ENCODE measurements at regions not wholly inside any gene's neighbourhood (a gene's known extent, or its start where the extent isn't known, plus 50 kb on each side); places are given as distances from the start of the nearest gene placed in this dataset.

DNA sequence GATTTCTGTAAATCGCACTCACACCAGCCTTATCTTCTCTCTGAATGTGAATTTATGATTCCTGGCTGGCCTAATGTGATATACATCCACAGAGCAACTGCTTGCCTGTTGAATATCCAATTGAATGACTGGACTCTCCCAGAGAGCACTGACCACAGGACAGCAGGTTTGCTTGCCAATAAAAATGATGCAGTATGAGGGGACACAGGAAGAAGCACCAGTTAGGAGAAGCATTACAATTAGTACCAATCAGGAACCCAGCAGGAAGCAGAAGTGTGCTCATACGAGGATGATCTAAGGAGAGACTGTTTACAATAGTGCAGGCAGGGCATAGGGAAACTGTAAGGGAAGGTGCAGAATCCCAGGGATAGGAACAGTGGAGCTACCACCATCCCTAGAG, 127.2 kb upstream of the ZNF366 start:
- ChIA-PET POLR2A (ENCODE audit: unreplicated experiment) (interaction anchor here (0.6 kb wide), 1 partner anchor 84 kb away, joined by 20 read pairs; no protein-coding TSS in a partner anchor), CTCF (no interaction called here)
- no peaks in the 10 kb centered on the region for H4K20me1 ChIP-seq (ENCODE audit: low read length)
- H2AFZ ChIP-seq (ENCODE audit: low read length), result peak overlapping the region; percentile 18; the same call in 1 of the 2 replicates
- H3K27ac ChIP-seq (ENCODE audit: low read length), result no peak overlapping the region
- DNase-seq, result no peak
- peaks cover 5% of the 10 kb centered on the region; the same call in 1 of the 2 replicates for H3K4me1 ChIP-seq (ENCODE audit: insufficient read depth, low read length)
- H3K9me3 ChIP-seq (ENCODE audit: low read length), result no peaks in the 10 kb centered on the region
- H3K79me2 ChIP-seq (ENCODE audit: low read length), result no peaks in the 10 kb centered on the region
- H3F3A ChIP-seq (ENCODE audit: low read length, unreplicated experiment), result no peaks in the 10 kb centered on the region
- H3K4me3 ChIP-seq (ENCODE audit: low read length), result no peak overlapping the region
- no peak overlapping the region for H3K9ac ChIP-seq (ENCODE audit: low read length)
- H3K4me2 ChIP-seq (ENCODE audit: low read length), result no peak overlapping the region
- intact Hi-C loops (cut with micrococcal nuclease), result no loop called here
- ATAC-seq, result peak; percentile 31; the same call in 1 of the 2 replicates
- no peaks in the 10 kb centered on the region for H3K9me2 ChIP-seq (replicated peaks; ENCODE audit: low read length)
- no peaks in the 10 kb centered on the region for H3K36me3 ChIP-seq (ENCODE audit: low read depth, low read length)
- TF ChIP-seq, protein P1, sequence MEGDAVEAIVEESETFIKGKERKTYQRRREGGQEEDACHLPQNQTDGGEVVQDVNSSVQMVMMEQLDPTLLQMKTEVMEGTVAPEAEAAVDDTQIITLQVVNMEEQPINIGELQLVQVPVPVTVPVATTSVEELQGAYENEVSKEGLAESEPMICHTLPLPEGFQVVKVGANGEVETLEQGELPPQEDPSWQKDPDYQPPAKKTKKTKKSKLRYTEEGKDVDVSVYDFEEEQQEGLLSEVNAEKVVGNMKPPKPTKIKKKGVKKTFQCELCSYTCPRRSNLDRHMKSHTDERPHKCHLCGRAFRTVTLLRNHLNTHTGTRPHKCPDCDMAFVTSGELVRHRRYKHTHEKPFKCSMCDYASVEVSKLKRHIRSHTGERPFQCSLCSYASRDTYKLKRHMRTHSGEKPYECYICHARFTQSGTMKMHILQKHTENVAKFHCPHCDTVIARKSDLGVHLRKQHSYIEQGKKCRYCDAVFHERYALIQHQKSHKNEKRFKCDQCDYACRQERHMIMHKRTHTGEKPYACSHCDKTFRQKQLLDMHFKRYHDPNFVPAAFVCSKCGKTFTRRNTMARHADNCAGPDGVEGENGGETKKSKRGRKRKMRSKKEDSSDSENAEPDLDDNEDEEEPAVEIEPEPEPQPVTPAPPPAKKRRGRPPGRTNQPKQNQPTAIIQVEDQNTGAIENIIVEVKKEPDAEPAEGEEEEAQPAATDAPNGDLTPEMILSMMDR (conservative IDR thresholded peaks at IDR 0.05; ENCODE audit: low read depth, low read length), result no peak
- TF ChIP-seq EZH2phosphoT487 (IDR thresholded peaks at IDR 0.05; ENCODE audit: borderline replicate concordance, low read length), result no peak
- no peak for TF ChIP-seq EZH2 (IDR thresholded peaks at IDR 0.05; ENCODE audit: low read length, unreplicated experiment)
- H3K27me3 ChIP-seq (ENCODE audit: low read length), result no peaks in the 10 kb centered on the region
- BruUV-seq (replicated peaks), result no TSS peak

DNA sequence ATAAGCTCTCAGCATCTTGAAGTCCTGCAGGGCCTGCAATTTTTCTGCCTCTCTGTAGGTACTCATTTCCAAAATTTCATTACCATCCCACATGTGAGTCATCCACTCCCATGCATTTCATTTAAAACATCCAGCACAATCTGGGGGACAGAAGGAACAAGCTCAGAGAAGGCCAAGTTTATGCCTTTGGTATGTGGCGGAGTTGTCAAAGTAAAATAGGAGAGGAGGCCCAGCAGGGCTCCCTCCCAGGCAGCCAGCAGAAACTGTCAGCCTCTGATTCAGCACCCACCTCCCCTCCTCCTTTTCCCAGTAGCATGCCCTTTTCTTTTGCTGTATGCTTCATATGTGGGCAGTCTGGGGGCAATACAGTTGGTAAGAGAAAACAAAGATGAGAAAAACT, 126.4 kb upstream of the ZNF366 start:
- DNase-seq (no peak), ATAC-seq (no peak)
- intact Hi-C loops (cut with micrococcal nuclease), result no loop called here
- ChIA-PET CTCF (no interaction called here), POLR2A (ENCODE audit: unreplicated experiment) (interaction anchor here (0.6 kb wide), 1 partner anchor 84 kb away, joined by 20 read pairs; no protein-coding TSS in a partner anchor)
- Histone ChIP-seq H2AFZ (ENCODE audit: low read length) (no peak overlapping the region), H3K79me2 (ENCODE audit: low read length) (no peaks in the 10 kb centered on the region), H3K9ac (ENCODE audit: low read length) (no peak overlapping the region), H4K20me1 (ENCODE audit: low read length) (no peaks in the 10 kb centered on the region), H3K36me3 (ENCODE audit: low read depth, low read length) (no peaks in the 10 kb centered on the region), H3K4me1 (ENCODE audit: insufficient read depth, low read length) (peaks cover 5% of the 10 kb centered on the region; the same call in 1 of the 2 replicates), H3K9me3 (ENCODE audit: low read length) (no peaks in the 10 kb centered on the region), H3K4me2 (ENCODE audit: low read length) (no peak overlapping the region), H3F3A (ENCODE audit: low read length, unreplicated experiment) (no peaks in the 10 kb centered on the region), H3K9me2 (replicated peaks; ENCODE audit: low read length) (no peaks in the 10 kb centered on the region), H3K27ac (ENCODE audit: low read length) (no peak overlapping the region), H3K27me3 (ENCODE audit: low read length) (no peaks in the 10 kb centered on the region), H3K4me3 (ENCODE audit: low read length) (no peak overlapping the region)
- no TSS peak for BruUV-seq (replicated peaks)
- no peak for TF ChIP-seq EZH2 (IDR thresholded peaks at IDR 0.05; ENCODE audit: low read length, unreplicated experiment)
- TF ChIP-seq, protein P1 (conservative IDR thresholded peaks at IDR 0.05; ENCODE audit: low read depth, low read length), result no peak
- TF ChIP-seq EZH2phosphoT487 (IDR thresholded peaks at IDR 0.05; ENCODE audit: borderline replicate concordance, low read length), result no peak

DNA sequence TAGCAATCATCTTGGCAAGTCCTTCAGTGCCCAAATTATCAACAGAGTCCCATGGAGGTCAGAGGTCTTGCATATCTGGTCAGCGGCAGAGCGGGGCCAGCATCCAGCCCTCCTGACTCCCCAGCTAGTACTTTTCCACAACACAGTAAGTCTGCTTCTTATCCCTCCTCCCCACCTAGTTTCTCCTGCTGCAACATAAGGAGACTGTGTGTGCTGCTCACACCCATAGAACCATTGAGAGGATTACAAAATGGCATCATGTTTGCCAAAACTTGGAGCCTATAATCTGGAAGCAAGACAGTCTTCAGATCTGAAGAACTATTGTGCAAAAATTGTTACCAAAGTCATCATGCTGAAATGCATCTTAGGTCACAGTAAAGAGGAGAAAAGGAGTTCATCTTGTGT, 125.8 kb upstream of the ZNF366 start:
- Histone ChIP-seq H3K79me2 (ENCODE audit: low read length) (no peaks in the 10 kb centered on the region), H3K9me2 (replicated peaks; ENCODE audit: low read length) (no peaks in the 10 kb centered on the region), H3K9me3 (ENCODE audit: low read length) (no peaks in the 10 kb centered on the region), H3K4me1 (ENCODE audit: insufficient read depth, low read length) (peaks cover 5% of the 10 kb centered on the region; the same call in 1 of the 2 replicates), H4K20me1 (ENCODE audit: low read length) (no peaks in the 10 kb centered on the region), H3K27me3 (ENCODE audit: low read length) (no peaks in the 10 kb centered on the region), H3K4me3 (ENCODE audit: low read length) (no peak overlapping the region), H3K36me3 (ENCODE audit: low read depth, low read length) (no peaks in the 10 kb centered on the region), H3F3A (ENCODE audit: low read length, unreplicated experiment) (no peaks in the 10 kb centered on the region), H2AFZ (ENCODE audit: low read length) (no peak overlapping the region), H3K4me2 (ENCODE audit: low read length) (no peak overlapping the region), H3K9ac (ENCODE audit: low read length) (no peak overlapping the region), H3K27ac (ENCODE audit: low read length) (no peak overlapping the region)
- no peak for ATAC-seq
- intact Hi-C loops (cut with micrococcal nuclease), result no loop called here
- ChIA-PET POLR2A (ENCODE audit: unreplicated experiment) (no interaction called here), CTCF (no interaction called here)
- no TSS peak for BruUV-seq (replicated peaks)
- no peak for DNase-seq
- no peak for TF ChIP-seq EZH2phosphoT487 (IDR thresholded peaks at IDR 0.05; ENCODE audit: borderline replicate concordance, low read length)
- TF ChIP-seq, protein P1 (conservative IDR thresholded peaks at IDR 0.05; ENCODE audit: low read depth, low read length), result no peak
- no peak for TF ChIP-seq EZH2 (IDR thresholded peaks at IDR 0.05; ENCODE audit: low read length, unreplicated experiment)

Data from PC-3 (cell line).